GM12891 (cell line): ENCODE measurements at regions not wholly inside any gene's neighbourhood (a gene's known extent, or its start where the extent isn't known, plus 50 kb on each side); places are given as distances from the start of the nearest gene placed in this dataset.

ENCODE experiments used
- POLR2A ChIP-seq: IDR thresholded peaks from 2 replicates; pipeline ENCODE4 v1.6.1; 2011; ENCODE audit warnings: low read depth, low read length, control low read depth
- POLR2AphosphoS5 ChIP-seq: IDR thresholded peaks from 2 replicates; pipeline ENCODE4 v1.6.1; 2011; ENCODE audit warnings: low read depth, low read length, control low read depth
- TAF1 ChIP-seq: IDR thresholded peaks from 2 replicates; pipeline ENCODE4 v1.6.1; 2011; ENCODE audit warnings: low read depth, low read length, control low read depth

GRCh38 chr2:81068144-81068543, 763.6 kb upstream of the LRRTM1 start:
- TF ChIP-seq POLR2AphosphoS5 (no peak), TAF1 (no peak), POLR2A (no peak)
